GM12878 (cell line): ENCODE measurements at regions not wholly inside any gene's neighbourhood (a gene's known extent, or its start where the extent isn't known, plus 50 kb on each side); places are given as distances from the start of the nearest gene placed in this dataset.

Source experiments
- ATAC-seq: fragments of 200-7000 bp; cut with Tn5 transposase; 3 replicates; pipeline ENCODE4 v1.9.1; 2020; ENCODE audit warnings: mild to moderate bottlenecking, moderate library complexity
- BruUV-seq: library from RNA; stranded (reverse); fragments of 400-500 nt; replicated peaks from 2 replicates; lab custom pipeline; 2021; lab: Mats Ljungman, UMichigan
- CTCF ChIA-PET: fragments of 300-600 bp; sonication (Branson Sonifier 250); formaldehyde crosslinking; extraction: SDS; loops from one replicate; lab custom pipeline; 2021; ENCODE audit warnings: inconsistent platforms; lab: Yijun Ruan, JAX
- POLR2A ChIA-PET: fragments of 350-600 bp; formaldehyde crosslinking; extraction: SDS; loops from one replicate; lab custom pipeline; 2021; ENCODE audit warnings: inconsistent platforms; lab: Charles Lee
- RAD21 ChIA-PET: fragments of 300-600 bp; sonication (Branson Sonifier 250); formaldehyde crosslinking; loops from one replicate; lab custom pipeline; 2023; ENCODE audit warnings: antibody characterized with exemption; ENCODE audit not compliant: unreplicated experiment; lab: Charles Lee
- SMC1A ChIA-PET: fragments of 300-600 bp; sonication (Branson Sonifier 250); formaldehyde crosslinking; loops from one replicate; lab custom pipeline; 2023; ENCODE audit not compliant: unreplicated experiment, uncharacterized antibody; lab: Charles Lee
- DNase-seq: peaks from one replicate; pipeline ENCODE4 v3.0.0-alpha.2; 2011; ENCODE audit warnings: low read depth, low spot score
- FAIRE-seq: peaks from 3 replicates; lab custom pipeline; 2011; peaks lifted over from hg19 to GRCh38; lab: Jason Lieb, UNC
- H2AFZ ChIP-seq: 2 replicates; pipeline ENCODE4 v1.6.0; 2011; ENCODE audit warnings: low read depth, low read length, control low read depth; ENCODE audit not compliant: control insufficient read depth
- H3K27ac ChIP-seq: 2 replicates; pipeline ENCODE4 v1.5.1; 2011; ENCODE audit warnings: control low read depth; ENCODE audit not compliant: control insufficient read depth, insufficient read depth
- H3K27me3 ChIP-seq, 2 experiments: replicated peaks in 1 of 2; 2 replicates each; pipeline versions ENCODE4 v1.6.0 to v1.6.1; 2011; ENCODE audit warnings: low read length in 1 of 2; ENCODE audit not compliant: control insufficient read depth in 2 of 2, insufficient read depth in 2 of 2
- H3K36me3 ChIP-seq, 2 experiments: 2 replicates each; pipeline ENCODE4 v1.5.1; 2011; ENCODE audit warnings: low read length in 1 of 2; ENCODE audit not compliant: control insufficient read depth in 2 of 2, insufficient read depth in 2 of 2
- H3K4me1 ChIP-seq: 2 replicates; pipeline ENCODE4 v1.6.1; 2011; ENCODE audit warnings: mild to moderate bottlenecking, low read length, moderate library complexity, mixed read lengths; ENCODE audit not compliant: control insufficient read depth, insufficient read depth
- H3K4me2 ChIP-seq: 2 replicates; pipeline ENCODE4 v1.6.0; 2011; ENCODE audit warnings: control low read depth; ENCODE audit not compliant: control insufficient read depth, insufficient read depth
- H3K4me3 ChIP-seq: fragments of 200-600 bp; sonication (generic); 2 replicates; pipeline ENCODE4 v1.5.1; 2016
- H3K79me2 ChIP-seq: 2 replicates; pipeline ENCODE4 v1.6.0; 2011; ENCODE audit warnings: low read length; ENCODE audit not compliant: control insufficient read depth, insufficient read depth
- H3K9ac ChIP-seq: 2 replicates; pipeline ENCODE4 v1.8.0; 2011; ENCODE audit warnings: low read length, control low read depth, mixed read lengths; ENCODE audit not compliant: control insufficient read depth, insufficient read depth
- H3K9me3 ChIP-seq: replicated peaks from 3 replicates; pipeline ENCODE4 v1.5.1; 2011; ENCODE audit warnings: mild to moderate bottlenecking, low read length; ENCODE audit not compliant: control insufficient read depth, insufficient read depth
- H4K20me1 ChIP-seq: 2 replicates; pipeline ENCODE4 v1.6.0; 2011; ENCODE audit not compliant: control insufficient read depth, insufficient read depth
- CBX3 ChIP-seq: fragments of 200-600 bp; sonication (generic); IDR thresholded peaks from 2 replicates; pipeline ENCODE4 v1.6.1; 2016; ENCODE audit warnings: low read depth, borderline replicate concordance
- CREM ChIP-seq: IDR thresholded peaks from 2 replicates; pipeline ENCODE4 v1.6.1; 2014; ENCODE audit warnings: antibody characterized with exemption, low read depth
- EED ChIP-seq: sonication (generic); IDR thresholded peaks from 2 replicates; pipeline ENCODE4 v1.6.1; 2016; ENCODE audit warnings: antibody characterized with exemption, low read depth
- ESRRA ChIP-seq: IDR thresholded peaks from 2 replicates; pipeline ENCODE4 v1.6.1; 2012; ENCODE audit warnings: mild to moderate bottlenecking, low read length, improper control_type of control experiment
- EZH2 ChIP-seq: IDR thresholded peaks from 2 replicates; pipeline ENCODE4 v1.6.1; 2012; ENCODE audit warnings: low read depth, mild to moderate bottlenecking, control low read depth, inconsistent platforms, low read length, borderline replicate concordance; ENCODE audit not compliant: control insufficient read depth
- FOS ChIP-seq: IDR thresholded peaks from 3 replicates; pipeline ENCODE4 v1.6.1; 2011; ENCODE audit warnings: borderline replicate concordance; ENCODE audit not compliant: insufficient read length; ENCODE audit errors: extremely low read depth
- HSF1 ChIP-seq: fragments of 150-350 bp; IDR thresholded peaks from 2 replicates; pipeline ENCODE4 v1.6.1; 2014; ENCODE audit warnings: mild to moderate bottlenecking, low read depth, low read length
- JUND ChIP-seq: IDR thresholded peaks from 2 replicates; pipeline ENCODE4 v1.6.1; 2012; ENCODE audit warnings: low read depth, mild to moderate bottlenecking, low read length, improper control_type of control experiment, moderate library complexity
- PBX3 ChIP-seq: IDR thresholded peaks from 2 replicates; pipeline ENCODE4 v1.6.1; 2011; ENCODE audit warnings: mild to moderate bottlenecking, low read depth, low read length, moderate library complexity; ENCODE audit not compliant: insufficient replicate concordance
- RFX5 ChIP-seq: IDR thresholded peaks from 2 replicates; pipeline ENCODE4 v1.6.1; 2011; ENCODE audit warnings: low read depth, low read length, improper control_type of control experiment
- TCF12 ChIP-seq: IDR thresholded peaks from 2 replicates; pipeline ENCODE4 v1.6.1; 2011; ENCODE audit warnings: low read depth, mild to moderate bottlenecking, low read length
- TCF7 ChIP-seq: IDR thresholded peaks from 2 replicates; pipeline ENCODE4 v1.6.1; 2014; ENCODE audit warnings: antibody characterized with exemption, borderline replicate concordance
- USF1 ChIP-seq: IDR thresholded peaks from 2 replicates; pipeline ENCODE4 v1.6.1; 2011; ENCODE audit warnings: borderline replicate concordance, low read depth, mild to moderate bottlenecking, moderate library complexity, mixed read lengths, low read length; ENCODE audit not compliant: insufficient read depth; ENCODE audit errors: extremely low read length
- ZBED1 ChIP-seq: IDR thresholded peaks from 2 replicates; pipeline ENCODE4 v1.6.1; 2016; ENCODE audit warnings: borderline replicate concordance
- ZNF384 ChIP-seq: IDR thresholded peaks from 2 replicates; pipeline ENCODE4 v1.6.1; 2012; ENCODE audit warnings: low read depth, mild to moderate bottlenecking, low read length, improper control_type of control experiment, borderline replicate concordance
- WGBS: methylation state at CpG from one replicate; pipeline ENCODE4 v1.1.6; 2016; ENCODE audit warnings: low lambda C conversion rate; ENCODE audit not compliant: insufficient replicate concordance, insufficient coverage; ENCODE audit errors: missing lambda C conversion rate; 5-methylcytosine and 5-hydroxymethylcytosine counted together
- in situ Hi-C: fragments of 300-500 bp; cut with MboI; formaldehyde crosslinking; loops from 9 replicates; pipeline ENCODE4 v1.14.3; 2018; ENCODE audit warnings: mixed read lengths
- intact Hi-C: fragments of 100-400 bp; cut with micrococcal nuclease; formaldehyde crosslinking; loops from one replicate; pipeline ENCODE4 v1.14.2; 2022; ENCODE audit not compliant: unreplicated experiment

GRCh38 chr14:83470959-83471695, 1937.5 kb upstream of the SEL1L start (continued):
- no peak for TF ChIP-seq EED
- TF ChIP-seq, all 136 proteins: peak for 0

GRCh38 chr14:83473416-83474235, 1940.0 kb upstream of the SEL1L start:
- Histone ChIP-seq H3K27me3 (no peaks in the 10 kb centered on the region), H3K79me2 (no peaks in the 10 kb centered on the region), H4K20me1 (no peaks in the 10 kb centered on the region), H3K4me3 (no peak overlapping the region), H3K9me3 (no peaks in the 10 kb centered on the region), H2AFZ (no peak overlapping the region), H3K36me3 (no peaks in the 10 kb centered on the region), H3K4me2 (no peak overlapping the region), H3K9ac (no peak overlapping the region), H3K27ac (no peak overlapping the region), H3K4me1 (no peaks in the 10 kb centered on the region)
- 19% methylated on average over 3 of the region's 3 CpGs for WGBS
- ChIA-PET CTCF (no interaction called here), SMC1A (interaction anchor here (1.0 to 1.2 kb wide), 2 partner anchors 8 to 9 kb away, joined by 3 to 4 read pairs; no protein-coding TSS in a partner anchor), POLR2A (no interaction called here), RAD21 (no interaction called here)
- in situ Hi-C loops (loop anchor here (25.0 kb wide), 1 partner anchor 1486 kb away; no protein-coding TSS in a partner anchor), intact Hi-C loops (no loop called here)
- no peak for TF ChIP-seq TCF12
- no peak for TF ChIP-seq TCF7
- no peak for TF ChIP-seq HSF1
- TF ChIP-seq ESRRA = no peak
- TF ChIP-seq CBX3 = no peak
- TF ChIP-seq JUND = no peak
- TF ChIP-seq ZNF384 = no peak
- TF ChIP-seq ZBED1 = no peak
- TF ChIP-seq EZH2 = no peak
- no peak for TF ChIP-seq CREM
- no peak for TF ChIP-seq USF1
- no peak for TF ChIP-seq PBX3
- no peak for TF ChIP-seq RFX5
- TF ChIP-seq FOS = no peak
- ATAC-seq (no peak), DNase-seq (no peak), FAIRE-seq (no peak)
- no TSS peak for BruUV-seq
